ENCODE measurements at regions not wholly inside any gene's neighbourhood (a gene's known extent, or its start where the extent isn't known, plus 50 kb on each side); places are given as distances from the start of the nearest gene placed in this dataset.

- TF ChIP-seq, protein P1, sequence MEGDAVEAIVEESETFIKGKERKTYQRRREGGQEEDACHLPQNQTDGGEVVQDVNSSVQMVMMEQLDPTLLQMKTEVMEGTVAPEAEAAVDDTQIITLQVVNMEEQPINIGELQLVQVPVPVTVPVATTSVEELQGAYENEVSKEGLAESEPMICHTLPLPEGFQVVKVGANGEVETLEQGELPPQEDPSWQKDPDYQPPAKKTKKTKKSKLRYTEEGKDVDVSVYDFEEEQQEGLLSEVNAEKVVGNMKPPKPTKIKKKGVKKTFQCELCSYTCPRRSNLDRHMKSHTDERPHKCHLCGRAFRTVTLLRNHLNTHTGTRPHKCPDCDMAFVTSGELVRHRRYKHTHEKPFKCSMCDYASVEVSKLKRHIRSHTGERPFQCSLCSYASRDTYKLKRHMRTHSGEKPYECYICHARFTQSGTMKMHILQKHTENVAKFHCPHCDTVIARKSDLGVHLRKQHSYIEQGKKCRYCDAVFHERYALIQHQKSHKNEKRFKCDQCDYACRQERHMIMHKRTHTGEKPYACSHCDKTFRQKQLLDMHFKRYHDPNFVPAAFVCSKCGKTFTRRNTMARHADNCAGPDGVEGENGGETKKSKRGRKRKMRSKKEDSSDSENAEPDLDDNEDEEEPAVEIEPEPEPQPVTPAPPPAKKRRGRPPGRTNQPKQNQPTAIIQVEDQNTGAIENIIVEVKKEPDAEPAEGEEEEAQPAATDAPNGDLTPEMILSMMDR (conservative IDR thresholded peaks at IDR 0.05): no peak
- no peak for TF ChIP-seq ZFX (IDR thresholded peaks at IDR 0.05)
These were observed 96.9 kb upstream of the ROPN1 start for GRCh38 chr3:124088801-124089200.
